ENCODE measurements at regions not wholly inside any gene's neighbourhood (a gene's known extent, or its start where the extent isn't known, plus 50 kb on each side); places are given as distances from the start of the nearest gene placed in this dataset.

DNA sequence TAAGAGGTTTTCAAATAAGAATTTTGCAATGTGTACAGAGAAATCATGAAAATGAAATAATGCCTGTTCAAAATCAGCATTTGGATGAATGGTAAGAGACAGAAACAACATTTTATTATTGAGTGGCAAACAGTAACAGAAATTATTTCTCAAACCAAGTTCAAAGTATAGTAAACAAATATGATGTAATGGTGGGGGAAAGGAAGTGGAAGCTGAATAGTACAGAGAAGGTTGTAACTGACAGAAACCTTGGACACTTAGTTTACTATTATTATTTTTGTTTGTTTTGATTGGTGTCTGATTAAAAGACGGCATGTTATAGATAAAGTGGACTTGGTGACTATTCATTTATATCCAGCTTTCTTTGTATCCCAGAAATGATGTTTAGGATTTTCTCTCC, 1637.4 kb upstream of the ACVR2A start:
- DNase-seq (ENCODE audit: low read depth), result no peak

- no peak for DNase-seq (ENCODE audit: low read depth)
Observed at GRCh38 chr2:146203064-146203624, 1641.7 kb upstream of the ACVR2A start.

GRCh38 chr2:146193619-146194018, 1651.2 kb upstream of the ACVR2A start:
- no peak for DNase-seq (ENCODE audit: low read depth)

- DNase-seq (ENCODE audit: low read depth), result no peak
Observed at GRCh38 chr2:146189541-146189940, 1655.3 kb upstream of the ACVR2A start.

DNA sequence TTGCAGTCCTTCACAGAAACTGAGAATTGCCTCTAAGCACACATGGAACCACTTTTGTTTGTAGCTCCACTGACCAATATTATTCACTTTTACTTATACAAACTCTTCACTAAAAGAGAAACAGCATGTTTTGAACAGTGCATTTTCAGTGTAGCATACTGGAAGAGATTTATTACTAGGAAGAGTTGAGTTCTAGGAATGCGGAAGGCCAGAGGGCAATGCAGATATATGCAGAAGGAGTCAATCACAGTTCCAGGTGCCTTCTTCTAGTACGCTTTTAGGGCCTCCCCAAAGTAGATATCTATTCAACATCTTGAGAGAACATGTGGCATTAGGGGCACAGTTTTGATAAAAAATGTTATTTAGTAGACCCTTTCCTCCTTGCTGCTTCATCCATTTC, 1654.0 kb upstream of the ZEB2 start:
- DNase-seq (ENCODE audit: low read depth), result no peak

- DNase-seq (ENCODE audit: low read depth), result no peak
Observed at GRCh38 chr2:146161256-146161882, 1641.5 kb upstream of the ZEB2 start.

DNA sequence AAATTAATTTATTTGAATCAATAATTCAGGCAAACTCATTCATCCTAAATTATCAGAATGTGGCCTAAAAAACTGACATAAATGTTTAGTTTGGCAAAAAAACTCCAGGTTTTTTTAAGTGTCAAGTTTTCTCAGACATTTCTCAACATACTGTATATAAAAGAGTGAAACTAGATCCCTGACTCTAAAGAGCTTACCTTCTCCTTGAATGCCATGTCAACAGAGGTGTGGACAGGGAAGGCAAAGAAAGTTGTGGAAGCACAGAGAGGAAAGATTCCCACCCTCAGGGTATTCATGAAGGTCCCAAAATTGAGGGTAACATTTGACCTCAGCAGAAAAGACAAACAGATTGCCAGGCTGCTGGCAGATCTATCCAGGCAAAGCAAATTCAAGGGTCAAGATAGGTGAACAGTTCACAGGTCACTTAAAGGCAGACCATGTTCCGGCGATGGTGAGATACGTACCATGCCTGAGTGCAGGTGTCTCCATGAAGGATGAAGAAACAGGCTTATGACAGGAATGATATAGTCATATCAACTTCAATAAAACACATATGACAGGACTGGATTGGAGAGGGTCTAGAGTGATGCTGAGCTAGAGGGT, 1638.3 kb upstream of the ZEB2 start:
- DNase-seq (ENCODE audit: low read depth), result no peak

GRCh38 chr2:146147448-146148012, 1627.6 kb upstream of the ZEB2 start:
- DNase-seq (ENCODE audit: low read depth), result no peak

- peak; percentile 49 for DNase-seq (ENCODE audit: low read depth)
Observed at GRCh38 chr2:146143971-146144370, 1624.1 kb upstream of the ZEB2 start.

GRCh38 chr2:146138820-146139219, 1618.9 kb upstream of the ZEB2 start:
- no peak for DNase-seq (ENCODE audit: low read depth)

GRCh38 chr2:146135245-146135644, 1615.3 kb upstream of the ZEB2 start:
- DNase-seq (ENCODE audit: low read depth), result no peak

DNA sequence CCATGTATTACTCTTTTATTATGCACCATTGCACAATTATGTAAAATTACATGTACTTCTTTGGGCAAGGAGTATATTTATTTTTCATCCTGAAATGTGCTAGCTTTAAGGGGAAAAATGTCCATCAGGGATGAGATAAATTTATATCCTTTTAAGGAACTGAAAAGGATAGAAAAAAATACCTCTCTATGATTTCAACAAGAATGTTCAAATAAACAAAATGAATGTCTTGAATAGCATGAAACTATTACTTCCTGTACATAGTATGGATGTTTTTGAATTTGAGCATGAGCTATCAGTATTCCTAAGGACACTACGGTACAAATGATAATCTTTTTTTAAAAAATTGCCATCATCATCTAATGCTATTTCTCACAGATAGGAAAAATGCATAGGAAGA, 1611.9 kb upstream of the ZEB2 start:
- no peak for DNase-seq (ENCODE audit: low read depth)

DNA sequence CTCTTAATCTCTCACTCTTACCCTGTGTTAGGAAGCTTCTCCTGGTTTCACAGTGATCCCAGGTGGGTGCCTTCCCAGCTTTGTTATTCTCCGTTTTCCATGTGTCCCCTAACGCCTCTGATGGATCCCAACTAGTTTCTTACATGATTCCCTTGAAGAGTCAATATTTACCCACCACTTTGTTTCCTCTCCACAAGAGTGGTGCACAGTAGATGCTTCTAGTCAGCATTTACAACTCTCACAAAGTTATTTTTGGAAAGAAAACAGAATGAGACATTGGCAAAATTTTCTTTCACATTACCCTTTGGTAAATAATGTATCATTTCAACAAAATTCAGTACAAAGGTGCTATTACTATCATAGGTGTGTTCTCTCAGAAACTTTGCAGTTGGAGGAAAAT, 1611.1 kb upstream of the ZEB2 start:
- no peak for DNase-seq (ENCODE audit: low read depth)

- no peak for DNase-seq (ENCODE audit: low read depth)
Observed at GRCh38 chr2:146130290-146130689, 1610.4 kb upstream of the ZEB2 start.

- no peak for DNase-seq (ENCODE audit: low read depth)
Observed at GRCh38 chr2:146129231-146129630, 1609.3 kb upstream of the ZEB2 start.

- peak; percentile 62 for DNase-seq (ENCODE audit: low read depth)
Observed at GRCh38 chr2:146128216-146128615, 1608.3 kb upstream of the ZEB2 start.

DNA sequence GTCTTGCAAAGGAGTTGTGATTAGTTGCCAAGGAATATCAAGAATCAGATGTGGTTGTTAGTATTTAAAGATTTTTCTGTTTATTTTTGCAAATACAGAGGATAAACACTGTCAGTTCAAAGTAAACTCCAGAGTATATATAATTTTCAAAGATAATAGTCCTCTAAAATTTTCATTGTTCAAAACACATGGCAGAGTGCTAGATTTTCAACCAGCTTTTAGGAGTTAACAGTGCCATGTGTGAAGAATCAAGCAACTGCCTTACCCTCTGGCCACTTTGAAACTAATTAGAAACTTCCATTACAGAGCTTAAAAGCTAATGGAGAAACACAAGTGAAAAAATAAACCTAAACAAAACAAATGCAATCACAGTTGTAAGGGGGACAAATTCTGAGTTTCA, 1605.6 kb upstream of the ZEB2 start:
- DNase-seq (ENCODE audit: low read depth), result no peak

DNA sequence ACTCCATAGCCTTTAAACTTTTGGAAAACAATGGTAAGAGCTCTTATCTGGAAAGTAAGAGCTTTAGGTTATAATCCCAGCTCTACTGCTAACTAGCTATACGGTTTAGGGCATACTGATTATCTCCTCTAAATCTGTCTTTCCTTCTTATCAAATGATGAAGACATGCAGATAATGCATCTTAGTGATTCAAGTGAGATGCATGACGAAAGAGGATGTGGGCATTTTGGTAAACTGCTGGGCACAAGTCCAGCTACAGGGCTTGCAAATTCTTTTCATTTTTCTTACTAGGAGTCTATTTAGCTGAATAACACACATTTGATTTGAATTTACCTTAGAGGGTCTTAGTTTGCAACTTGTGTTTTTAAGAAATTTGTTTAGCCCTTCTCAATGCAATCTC, 1604.8 kb upstream of the ZEB2 start:
- DNase-seq (ENCODE audit: low read depth), result peak; percentile 83

DNA sequence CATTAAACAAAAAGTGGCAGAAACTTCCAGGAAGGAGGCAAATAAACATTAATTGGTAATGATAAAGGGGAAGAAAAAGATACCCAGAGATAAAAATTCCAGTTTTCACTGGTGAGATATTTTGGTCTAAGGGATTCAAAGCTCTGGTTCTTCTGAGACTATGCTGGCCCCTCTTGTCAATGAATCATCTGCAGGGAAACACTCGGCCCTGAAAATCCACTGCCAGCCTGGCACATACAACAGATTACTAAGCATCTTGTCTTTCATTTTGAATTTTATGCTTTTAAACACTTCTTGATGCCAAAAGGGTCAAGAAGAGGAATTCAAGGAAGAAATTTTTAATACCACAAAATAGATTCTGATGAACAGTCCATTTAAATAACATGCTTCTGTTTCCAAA, 1603.8 kb upstream of the ZEB2 start:
- peak; percentile 62 for DNase-seq (ENCODE audit: low read depth)

DNA sequence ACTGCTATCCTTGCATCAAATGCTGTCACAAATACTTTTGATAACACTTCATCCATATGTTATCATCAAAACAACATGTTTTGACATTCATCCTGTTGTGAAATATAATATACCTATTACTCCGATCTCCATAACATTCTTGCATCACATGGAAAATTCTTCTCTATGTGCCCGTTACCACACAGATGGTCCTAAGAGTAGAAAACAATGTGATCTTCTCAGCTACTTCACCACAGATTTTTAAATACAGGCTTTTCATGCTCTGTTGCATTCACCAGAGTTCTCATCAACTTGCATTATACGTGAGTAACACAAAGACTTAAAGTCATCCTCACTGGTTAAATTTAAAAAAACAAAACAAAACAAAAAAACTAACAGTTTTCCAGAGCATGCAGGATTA, 1603.3 kb upstream of the ZEB2 start:
- no peak for DNase-seq (ENCODE audit: low read depth)

DNA sequence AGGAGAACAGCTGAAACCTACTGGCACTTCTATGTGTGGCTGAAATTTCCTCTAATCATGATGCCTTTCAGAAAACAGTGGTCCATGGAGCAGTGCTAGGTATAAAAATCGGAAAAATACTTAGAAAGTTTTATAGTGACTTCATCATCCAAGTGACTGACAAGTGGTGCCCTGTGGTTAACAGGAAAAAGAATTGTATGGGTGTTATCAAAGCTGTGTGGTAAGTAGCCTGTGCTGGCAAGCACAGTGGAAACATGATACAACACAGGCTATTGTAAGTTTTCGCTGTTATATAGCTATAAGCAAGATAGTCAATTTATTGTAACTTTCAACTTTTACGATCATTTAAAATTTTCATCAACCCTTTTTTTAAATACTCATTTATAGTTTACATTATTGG, 1599.7 kb upstream of the ZEB2 start:
- no peak for DNase-seq (ENCODE audit: low read depth)

- DNase-seq (ENCODE audit: low read depth), result no peak
Observed at GRCh38 chr2:146108993-146109392, 1589.1 kb upstream of the ZEB2 start.

DNA sequence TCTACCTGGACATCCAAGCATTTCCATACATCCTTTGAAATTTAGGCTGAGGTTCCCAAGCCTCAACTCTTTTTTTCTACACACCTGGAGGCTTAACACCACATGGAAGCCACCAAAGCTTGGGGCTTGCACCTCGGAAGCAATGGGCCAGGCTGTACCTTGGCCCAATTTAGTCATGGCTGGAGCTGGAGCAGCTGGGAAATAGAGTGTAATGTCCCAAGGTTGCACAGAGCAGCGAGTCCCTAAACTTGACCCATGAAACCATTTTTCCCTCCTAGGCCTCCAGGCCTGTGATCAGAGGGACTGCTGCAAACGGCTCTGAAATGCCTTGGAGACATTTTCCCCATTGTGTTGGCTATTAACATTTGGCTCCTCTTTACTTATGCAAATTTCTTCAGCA, 1574.3 kb upstream of the ZEB2 start:
- no peak for DNase-seq (ENCODE audit: low read depth)

All from LHCN-M2 (cell line).